ENCODE measurements at regions not wholly inside any gene's neighbourhood (a gene's known extent, or its start where the extent isn't known, plus 50 kb on each side); places are given as distances from the start of the nearest gene placed in this dataset.

GRCh38 chr3:55173504-55173903 lies 245.6 kb upstream of the LRTM1 start:
- H4K20me1 ChIP-seq (replicated peaks; ENCODE audit: control insufficient read depth, insufficient read depth, low read length): no peaks in the 10 kb centered on the region
- no peaks in the 10 kb centered on the region for H3K36me3 ChIP-seq (ENCODE audit: control insufficient read depth, insufficient read depth, low read length)
- 0% methylated on average over 1 of the region's 1 CpG for WGBS (ENCODE audit: insufficient coverage, low coverage, missing lambda C conversion rate)
- DNase-seq (ENCODE audit: extremely low read depth in 1 of 4, low spot score in 3 of 4) (no peak), ATAC-seq (no peak), FAIRE-seq (no peak)
- H3K9me3 ChIP-seq (replicated peaks; ENCODE audit: control insufficient read depth, insufficient read depth, low read depth, low read length): no peaks in the 10 kb centered on the region
- intact Hi-C loops (cut with micrococcal nuclease): no loop called here
- no peak overlapping the region for H3K4me2 ChIP-seq (ENCODE audit: insufficient read depth, low read length)
- no peaks in the 10 kb centered on the region for H3K9me1 ChIP-seq (ENCODE audit: control insufficient read depth, insufficient read depth, low read length)
- ChIA-PET POLR2A (no interaction called here), CTCF (ENCODE audit: low intra/inter-chr PET ratio) (no interaction called here)
- H3K4me1 ChIP-seq (replicated peaks in 1 of 2; ENCODE audit: control insufficient read depth in 2 of 2, insufficient read depth in 2 of 2, low read length in 2 of 2): no peaks in the 10 kb centered on the region
- no peak overlapping the region for H2AFZ ChIP-seq (ENCODE audit: low read depth, low read length)
- H3K27me3 ChIP-seq (ENCODE audit: control insufficient read depth in 2 of 2, insufficient read depth in 2 of 2, low read length in 2 of 2): no peaks in the 10 kb centered on the region
- TF ChIP-seq POLR2G (IDR thresholded peaks at IDR 0.05; ENCODE audit: low read depth, low read length) (no peak), NCOA4 (IDR thresholded peaks at IDR 0.05; ENCODE audit: partially characterized antibody) (no peak), ZBTB5 (IDR thresholded peaks at IDR 0.05) (no peak), ZNF197 (CRISPR knock-in tag; IDR thresholded peaks at IDR 0.05; ENCODE audit: low read depth) (no peak), DACH1 (IDR thresholded peaks at IDR 0.05; ENCODE audit: partially characterized antibody) (no peak)
- TF ChIP-seq, protein P1, sequence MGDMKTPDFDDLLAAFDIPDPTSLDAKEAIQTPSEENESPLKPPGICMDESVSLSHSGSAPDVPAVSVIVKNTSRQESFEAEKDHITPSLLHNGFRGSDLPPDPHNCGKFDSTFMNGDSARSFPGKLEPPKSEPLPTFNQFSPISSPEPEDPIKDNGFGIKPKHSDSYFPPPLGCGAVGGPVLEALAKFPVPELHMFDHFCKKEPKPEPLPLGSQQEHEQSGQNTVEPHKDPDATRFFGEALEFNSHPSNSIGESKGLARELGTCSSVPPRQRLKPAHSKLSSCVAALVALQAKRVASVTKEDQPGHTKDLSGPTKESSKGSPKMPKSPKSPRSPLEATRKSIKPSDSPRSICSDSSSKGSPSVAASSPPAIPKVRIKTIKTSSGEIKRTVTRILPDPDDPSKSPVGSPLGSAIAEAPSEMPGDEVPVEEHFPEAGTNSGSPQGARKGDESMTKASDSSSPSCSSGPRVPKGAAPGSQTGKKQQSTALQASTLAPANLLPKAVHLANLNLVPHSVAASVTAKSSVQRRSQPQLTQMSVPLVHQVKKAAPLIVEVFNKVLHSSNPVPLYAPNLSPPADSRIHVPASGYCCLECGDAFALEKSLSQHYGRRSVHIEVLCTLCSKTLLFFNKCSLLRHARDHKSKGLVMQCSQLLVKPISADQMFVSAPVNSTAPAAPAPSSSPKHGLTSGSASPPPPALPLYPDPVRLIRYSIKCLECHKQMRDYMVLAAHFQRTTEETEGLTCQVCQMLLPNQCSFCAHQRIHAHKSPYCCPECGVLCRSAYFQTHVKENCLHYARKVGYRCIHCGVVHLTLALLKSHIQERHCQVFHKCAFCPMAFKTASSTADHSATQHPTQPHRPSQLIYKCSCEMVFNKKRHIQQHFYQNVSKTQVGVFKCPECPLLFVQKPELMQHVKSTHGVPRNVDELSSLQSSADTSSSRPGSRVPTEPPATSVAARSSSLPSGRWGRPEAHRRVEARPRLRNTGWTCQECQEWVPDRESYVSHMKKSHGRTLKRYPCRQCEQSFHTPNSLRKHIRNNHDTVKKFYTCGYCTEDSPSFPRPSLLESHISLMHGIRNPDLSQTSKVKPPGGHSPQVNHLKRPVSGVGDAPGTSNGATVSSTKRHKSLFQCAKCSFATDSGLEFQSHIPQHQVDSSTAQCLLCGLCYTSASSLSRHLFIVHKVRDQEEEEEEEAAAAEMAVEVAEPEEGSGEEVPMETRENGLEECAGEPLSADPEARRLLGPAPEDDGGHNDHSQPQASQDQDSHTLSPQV (IDR thresholded peaks at IDR 0.05): no peak
- TF ChIP-seq, protein P2, sequence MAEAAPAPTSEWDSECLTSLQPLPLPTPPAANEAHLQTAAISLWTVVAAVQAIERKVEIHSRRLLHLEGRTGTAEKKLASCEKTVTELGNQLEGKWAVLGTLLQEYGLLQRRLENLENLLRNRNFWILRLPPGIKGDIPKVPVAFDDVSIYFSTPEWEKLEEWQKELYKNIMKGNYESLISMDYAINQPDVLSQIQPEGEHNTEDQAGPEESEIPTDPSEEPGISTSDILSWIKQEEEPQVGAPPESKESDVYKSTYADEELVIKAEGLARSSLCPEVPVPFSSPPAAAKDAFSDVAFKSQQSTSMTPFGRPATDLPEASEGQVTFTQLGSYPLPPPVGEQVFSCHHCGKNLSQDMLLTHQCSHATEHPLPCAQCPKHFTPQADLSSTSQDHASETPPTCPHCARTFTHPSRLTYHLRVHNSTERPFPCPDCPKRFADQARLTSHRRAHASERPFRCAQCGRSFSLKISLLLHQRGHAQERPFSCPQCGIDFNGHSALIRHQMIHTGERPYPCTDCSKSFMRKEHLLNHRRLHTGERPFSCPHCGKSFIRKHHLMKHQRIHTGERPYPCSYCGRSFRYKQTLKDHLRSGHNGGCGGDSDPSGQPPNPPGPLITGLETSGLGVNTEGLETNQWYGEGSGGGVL (CRISPR knock-in tag; IDR thresholded peaks at IDR 0.05): no peak
- in situ Hi-C loops (cut with MboI): no loop called here
- BruUV-seq (replicated peaks): no TSS peak
- no peak overlapping the region for H3K9ac ChIP-seq (ENCODE audit: insufficient read depth in 1 of 2, low read depth in 2 of 2, low read length in 2 of 2)
- no peak overlapping the region for H3K27ac ChIP-seq (ENCODE audit: extremely low read depth, low read depth, low read length)
- no peak overlapping the region for H3K4me3 ChIP-seq
- no peaks in the 10 kb centered on the region for H3K79me2 ChIP-seq (ENCODE audit: control insufficient read depth, insufficient read depth, low read length)
